ENCODE measurements at regions not wholly inside any gene's neighbourhood (a gene's known extent, or its start where the extent isn't known, plus 50 kb on each side); places are given as distances from the start of the nearest gene placed in this dataset.

- DNase-seq: no peak
- no peaks in the 10 kb centered on the region for H3K9me3 ChIP-seq
- H3K36me3 ChIP-seq: no peaks in the 10 kb centered on the region
- intact Hi-C loops (cut with DNase I): no loop called here
- TF ChIP-seq CTCF (IDR thresholded peaks at IDR 0.05) (no peak), POLR2A (IDR thresholded peaks at IDR 0.05) (no peak)
- no peak overlapping the region for H3K27ac ChIP-seq
- WGBS, 2 donors: 42 to 65% methylated on average over 2 of the region's 2 CpGs
- H3K4me1 ChIP-seq: no peaks in the 10 kb centered on the region
- H3K4me3 ChIP-seq (replicated peaks in 1 of 3): no peak overlapping the region
- no peaks in the 10 kb centered on the region for H3K27me3 ChIP-seq
Measured at GRCh38 chr4:177638871-177639270, 196.6 kb upstream of the AGA start.

- Histone ChIP-seq H3K9me3 (no peaks in the 10 kb centered on the region), H3K4me1 (no peaks in the 10 kb centered on the region), H3K27me3 (no peaks in the 10 kb centered on the region), H3K4me3 (replicated peaks in 1 of 3) (no peak overlapping the region), H3K27ac (no peak overlapping the region), H3K36me3 (no peaks in the 10 kb centered on the region)
- intact Hi-C loops (cut with DNase I): no loop called here
- no peak for DNase-seq
- WGBS, 2 donors: 71 to 79% methylated on average over 4 of the region's 4 CpGs
- no peak for TF ChIP-seq POLR2A (IDR thresholded peaks at IDR 0.05)
- TF ChIP-seq CTCF (IDR thresholded peaks at IDR 0.05): no peak
Measured at GRCh38 chr4:177640864-177641263, 198.6 kb upstream of the AGA start.

- no peaks in the 10 kb centered on the region for H3K9me3 ChIP-seq
- no peak overlapping the region for H3K27ac ChIP-seq
- no peaks in the 10 kb centered on the region for H3K4me1 ChIP-seq
- H3K36me3 ChIP-seq: no peaks in the 10 kb centered on the region
- no peak overlapping the region for H3K4me3 ChIP-seq (replicated peaks in 1 of 3)
- no peaks in the 10 kb centered on the region for H3K27me3 ChIP-seq
- intact Hi-C loops (cut with DNase I): no loop called here
- no peak for TF ChIP-seq CTCF (IDR thresholded peaks at IDR 0.05)
- no peak for TF ChIP-seq POLR2A (IDR thresholded peaks at IDR 0.05)
- no peak for DNase-seq
- 85 to 87% methylated on average over 1 of the region's 1 CpG for WGBS, 2 donors
Measured at GRCh38 chr4:177660223-177660622, 218.0 kb upstream of the AGA start.

- H3K36me3 ChIP-seq: no peaks in the 10 kb centered on the region
- WGBS, 2 donors: 74 to 75% methylated on average over 5 of the region's 5 CpGs
- DNase-seq: no peak
- no peaks in the 10 kb centered on the region for H3K4me1 ChIP-seq
- intact Hi-C loops (cut with DNase I): no loop called here
- TF ChIP-seq CTCF (IDR thresholded peaks at IDR 0.05) (no peak), POLR2A (IDR thresholded peaks at IDR 0.05) (no peak)
- no peak overlapping the region for H3K27ac ChIP-seq
- no peaks in the 10 kb centered on the region for H3K27me3 ChIP-seq
- H3K4me3 ChIP-seq (replicated peaks in 1 of 3): no peak overlapping the region
- H3K9me3 ChIP-seq: no peaks in the 10 kb centered on the region
Measured at GRCh38 chr4:177667687-177668086, 225.4 kb upstream of the AGA start.

GRCh38 chr4:177671387-177671786 lies 229.2 kb upstream of the AGA start:
- WGBS, 2 donors: 93 to 96% methylated on average over 3 of the region's 3 CpGs
- Histone ChIP-seq H3K36me3 (no peaks in the 10 kb centered on the region), H3K27ac (no peak overlapping the region), H3K9me3 (no peaks in the 10 kb centered on the region), H3K4me3 (replicated peaks in 1 of 3) (no peak overlapping the region), H3K4me1 (no peaks in the 10 kb centered on the region), H3K27me3 (no peaks in the 10 kb centered on the region)
- DNase-seq: no peak
- intact Hi-C loops (cut with DNase I): no loop called here
- TF ChIP-seq POLR2A (IDR thresholded peaks at IDR 0.05): no peak

GRCh38 chr4:177671845-177672244 lies 229.6 kb upstream of the AGA start:
- no peak for DNase-seq
- Histone ChIP-seq H3K9me3 (no peaks in the 10 kb centered on the region), H3K36me3 (no peaks in the 10 kb centered on the region), H3K4me3 (replicated peaks in 1 of 3) (no peak overlapping the region), H3K27me3 (no peaks in the 10 kb centered on the region), H3K4me1 (no peaks in the 10 kb centered on the region), H3K27ac (no peak overlapping the region)
- intact Hi-C loops (cut with DNase I): no loop called here
- TF ChIP-seq CTCF (IDR thresholded peaks at IDR 0.05): no peak
- TF ChIP-seq POLR2A (IDR thresholded peaks at IDR 0.05): no peak
- WGBS, 2 donors: 96 to 98% methylated on average over 2 of the region's 2 CpGs
